Pons (tissue), 1 donor: ENCODE measurements at regions not wholly inside any gene's neighbourhood (a gene's known extent, or its start where the extent isn't known, plus 50 kb on each side); places are given as distances from the start of the nearest gene placed in this dataset.

Experiments used
- DNase-seq: peaks from one replicate; pipeline ENCODE4 v3.0.0-alpha.2; 2016; ENCODE audit warnings: low spot score

DNA sequence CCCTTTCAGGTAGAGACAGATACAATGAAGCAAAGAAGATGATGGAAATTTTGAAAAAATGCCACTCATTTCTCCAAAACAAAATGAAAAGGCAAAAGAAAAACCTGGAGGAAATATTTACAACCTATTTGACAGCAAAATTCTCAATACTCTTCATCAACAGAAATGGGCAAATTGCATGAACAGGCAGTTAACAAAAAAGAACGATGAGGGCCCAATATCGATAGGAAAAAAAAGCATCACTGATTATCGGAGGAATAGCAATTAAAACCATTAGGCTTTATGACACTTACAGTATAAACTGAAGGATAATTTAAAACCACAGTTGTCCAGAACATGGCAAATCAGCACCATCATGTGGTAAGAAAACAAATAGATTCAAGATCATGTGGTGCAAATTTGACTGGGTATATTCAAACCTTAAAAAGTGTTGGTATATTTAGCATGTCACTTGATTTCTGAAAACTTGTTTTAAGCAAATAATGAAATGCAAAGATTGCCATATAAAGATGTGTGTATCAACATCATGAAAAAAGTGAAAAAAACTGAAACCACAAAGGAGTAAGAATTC, 222.9 kb downstream of the BRD1 start:
- DNase-seq, result no peak

- DNase-seq, result no peak
These were observed 224.7 kb downstream of the BRD1 start for GRCh38 chr22:49603016-49603415.

DNA sequence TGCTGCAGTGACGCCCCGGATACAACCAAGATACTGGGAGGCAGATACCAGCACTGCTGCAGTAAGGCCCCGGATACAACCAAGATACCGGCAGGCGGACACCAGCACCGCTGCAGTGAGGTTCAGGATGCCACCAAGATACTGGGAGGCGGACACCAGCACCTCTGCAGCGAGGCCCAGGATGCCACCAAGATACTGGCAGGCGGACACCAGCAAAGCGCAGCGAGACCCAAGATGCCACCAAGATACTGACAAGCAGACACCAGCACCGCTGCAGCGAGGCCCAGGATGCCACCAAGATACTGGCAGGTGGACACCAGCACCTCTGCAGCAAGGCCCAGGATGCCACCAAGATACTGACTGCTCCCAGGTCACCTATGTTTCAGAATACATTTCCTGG, 225.2 kb downstream of the BRD1 start:
- DNase-seq, result no peak

DNA sequence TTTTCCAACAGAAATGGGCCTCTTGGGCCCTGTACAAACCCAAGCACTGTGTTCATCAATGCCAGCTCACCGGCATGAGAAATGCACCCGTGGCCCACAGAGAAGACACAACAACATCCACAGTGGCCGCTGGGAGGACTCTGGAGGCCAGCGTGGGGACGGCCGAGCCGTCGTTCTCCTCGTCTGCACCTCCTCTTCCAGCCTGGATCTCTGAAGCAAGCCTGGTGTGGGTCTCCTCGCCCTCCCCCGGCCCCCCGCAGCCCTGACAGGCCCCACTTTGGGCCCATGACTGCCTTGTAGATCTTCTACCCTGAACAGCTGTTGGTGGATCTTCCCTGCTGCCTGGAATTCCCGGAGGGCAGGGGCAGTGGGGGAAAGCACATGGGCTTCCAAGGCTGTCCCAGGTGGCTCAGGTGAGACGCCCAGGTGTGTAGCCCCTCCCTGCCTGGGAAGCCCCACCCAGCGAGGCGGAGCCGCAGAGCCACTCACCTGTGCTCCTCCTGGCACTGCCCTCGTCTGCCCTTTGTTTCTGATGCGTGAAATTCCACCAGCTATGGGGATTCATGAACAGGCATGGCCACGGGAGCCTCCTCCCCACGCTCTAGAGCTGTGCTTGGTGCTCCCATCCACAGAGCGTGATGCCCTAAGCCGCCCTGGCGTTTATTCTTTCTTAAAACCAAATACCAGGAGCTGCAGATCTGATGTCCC, 225.9 kb downstream of the BRD1 start:
- no peak for DNase-seq

GRCh38 chr22:49600891-49601431, 226.7 kb downstream of the BRD1 start:
- DNase-seq, result no peak

- no peak for DNase-seq
These were observed 227.2 kb downstream of the BRD1 start for GRCh38 chr22:49600468-49600867.

DNA sequence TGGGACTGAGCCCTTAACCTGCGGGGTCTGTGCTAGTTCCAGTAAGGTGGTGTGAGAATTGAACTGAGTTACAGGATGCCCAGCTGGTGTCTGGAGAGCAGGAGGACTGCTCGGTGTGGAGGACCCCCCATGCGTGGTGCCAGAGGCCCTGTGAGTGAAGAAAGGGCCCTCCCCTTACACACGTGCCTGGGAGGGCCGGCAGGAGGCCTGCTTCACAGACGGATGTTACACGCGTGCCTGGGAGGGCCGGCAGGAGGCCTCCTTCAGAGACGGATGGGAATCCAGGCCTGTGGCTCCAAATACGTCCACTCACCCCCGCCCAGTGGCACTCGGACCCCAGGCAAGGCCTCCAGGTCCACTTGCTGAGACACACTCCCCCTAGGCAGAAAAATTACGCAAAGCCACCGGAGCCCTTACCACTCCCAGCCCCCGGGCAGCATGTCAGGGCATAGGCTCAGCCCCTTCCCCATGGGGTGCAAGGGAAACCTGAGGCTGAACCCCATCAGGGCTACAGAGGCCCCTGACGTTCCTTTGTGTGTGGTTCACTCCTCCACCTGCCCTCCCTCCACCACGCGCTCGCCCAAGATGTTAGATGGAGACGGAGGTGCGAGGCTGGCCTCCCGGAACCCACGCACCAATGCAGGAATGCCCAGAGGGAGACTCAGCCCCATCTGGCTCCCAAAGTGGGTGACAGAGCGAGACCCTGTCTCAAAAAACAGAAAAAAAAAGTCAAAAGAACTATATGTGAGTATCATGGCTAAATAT, 227.8 kb downstream of the BRD1 start:
- DNase-seq, result no peak

DNA sequence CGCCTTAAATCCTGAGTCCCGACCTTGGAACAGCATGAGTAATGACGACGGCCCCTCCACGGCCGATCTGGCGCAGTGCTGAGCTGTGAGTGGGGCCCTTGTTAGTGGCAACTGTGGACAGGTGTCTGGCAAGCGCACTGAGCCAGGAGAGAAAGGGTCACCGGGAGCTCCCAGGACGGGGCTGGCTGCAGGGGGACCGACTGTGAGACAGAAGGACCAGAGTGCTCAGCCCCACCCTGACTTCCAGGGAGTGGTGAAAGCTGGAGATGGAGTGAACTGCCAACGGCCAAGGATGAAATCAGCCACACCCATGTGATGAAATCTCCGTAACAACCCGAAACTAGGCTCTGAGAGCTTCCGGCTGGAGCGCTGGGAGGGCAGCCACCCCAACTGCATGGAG, 228.6 kb downstream of the BRD1 start:
- no peak for DNase-seq

- no peak for DNase-seq
These were observed 229.3 kb downstream of the BRD1 start for GRCh38 chr22:49598338-49598737.

DNA sequence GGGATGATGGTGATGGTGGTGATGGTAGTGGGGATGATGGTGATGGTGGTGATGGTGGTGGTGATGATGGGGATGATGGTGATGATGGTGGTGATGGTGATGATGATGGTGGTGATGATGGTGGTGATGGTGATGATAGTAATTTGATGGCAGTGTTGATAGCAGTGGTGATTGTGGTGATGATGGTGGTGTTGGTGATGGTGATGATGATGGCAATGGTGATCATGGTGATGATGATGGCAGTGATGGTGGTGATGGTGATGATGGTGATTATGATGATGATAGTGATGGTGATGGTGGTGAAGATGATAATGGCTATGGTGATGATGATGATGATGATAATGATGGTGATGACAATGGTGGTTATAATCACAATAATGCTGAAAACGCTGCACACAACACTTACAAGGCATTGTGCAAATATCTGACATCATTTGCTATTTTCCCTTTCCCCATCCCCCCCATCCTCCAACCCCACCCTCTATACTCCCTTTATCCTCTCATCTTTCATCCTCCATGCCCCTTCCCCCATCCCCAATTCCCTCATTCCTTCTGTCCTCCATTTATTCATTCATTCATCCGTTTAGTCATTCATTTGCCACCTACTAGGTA, 230.1 kb downstream of the BRD1 start:
- no peak for DNase-seq

DNA sequence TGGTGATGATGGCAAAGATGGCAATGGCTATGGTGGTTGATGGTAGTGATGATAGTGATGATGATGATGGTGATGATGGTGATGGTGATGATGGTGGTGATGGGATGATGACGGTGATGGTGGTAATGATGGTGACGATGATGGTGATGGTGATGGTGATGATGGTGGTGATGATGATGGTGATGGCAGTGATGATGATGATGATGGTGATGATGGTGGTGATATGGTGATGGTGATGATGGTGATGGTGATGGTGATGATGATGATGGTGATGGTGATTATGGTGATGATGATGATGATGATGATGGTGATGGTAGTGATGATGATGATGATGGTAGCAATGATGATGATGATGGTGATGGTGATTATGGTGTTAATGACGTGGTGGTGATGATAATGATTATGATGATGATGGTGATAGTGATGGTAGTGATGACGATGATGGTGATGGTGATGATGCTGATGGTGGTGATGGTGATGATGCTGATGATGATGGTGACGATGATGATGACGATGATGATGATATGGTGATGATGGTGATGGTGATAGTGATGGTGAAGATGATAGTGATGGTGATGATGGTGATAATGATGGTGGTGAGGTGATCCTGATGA, 232.1 kb downstream of the BRD1 start:
- DNase-seq, result no peak

GRCh38 chr22:49594078-49594477, 233.6 kb downstream of the BRD1 start:
- no peak for DNase-seq

- no peak for DNase-seq
These were observed 234.2 kb downstream of the BRD1 start for GRCh38 chr22:49593509-49593908.

GRCh38 chr22:49592780-49593501, 234.7 kb downstream of the BRD1 start:
- no peak for DNase-seq

GRCh38 chr22:49590851-49591445, 236.7 kb downstream of the BRD1 start:
- DNase-seq, result no peak

GRCh38 chr22:49590381-49590780, 237.3 kb downstream of the BRD1 start:
- DNase-seq, result no peak

DNA sequence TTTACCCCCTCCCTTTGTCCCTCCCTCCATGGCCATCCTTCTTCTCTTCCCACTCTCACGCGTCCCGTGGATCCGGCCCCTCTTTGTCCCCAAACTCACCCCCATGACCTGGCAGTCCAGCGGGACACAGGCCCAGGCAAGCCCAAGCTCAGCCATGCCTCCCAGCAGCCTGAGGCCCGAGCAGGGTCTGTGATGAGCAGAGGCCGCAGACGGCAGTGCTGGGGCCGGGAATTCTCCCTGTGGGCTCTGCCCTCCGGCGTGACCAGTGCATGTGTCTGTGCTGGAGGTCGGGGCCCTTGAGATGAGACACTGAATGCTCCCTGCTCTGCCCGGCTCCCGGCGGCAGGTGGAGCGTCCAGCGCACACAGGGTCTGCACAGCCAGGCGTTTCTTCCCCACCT, 237.9 kb downstream of the BRD1 start:
- DNase-seq, result no peak

- DNase-seq, result no peak
These were observed 238.4 kb downstream of the BRD1 start for GRCh38 chr22:49589301-49589700.

DNA sequence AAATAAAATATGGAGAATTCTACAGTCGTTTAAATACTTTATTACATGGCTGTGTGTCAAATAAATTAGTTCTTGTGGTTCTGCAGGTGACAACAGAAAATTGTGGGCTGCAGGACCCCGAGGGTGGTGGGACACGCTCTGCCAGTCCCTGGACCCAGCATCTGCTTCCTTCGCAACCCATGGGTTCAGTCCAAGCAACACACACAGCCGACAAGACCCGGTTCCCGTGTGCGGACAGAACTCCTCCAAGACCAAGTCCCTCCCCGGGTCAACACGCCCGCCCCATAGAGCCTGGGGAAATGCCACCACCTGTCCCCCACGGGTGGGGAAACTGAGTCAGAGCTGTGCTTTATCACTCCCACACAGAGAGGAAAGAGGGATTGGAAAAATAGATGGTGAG, 238.9 kb downstream of the BRD1 start:
- no peak for DNase-seq

- no peak for DNase-seq
These were observed 239.7 kb downstream of the BRD1 start for GRCh38 chr22:49587987-49588386.

GRCh38 chr22:49587421-49587820, 240.3 kb downstream of the BRD1 start:
- DNase-seq, result no peak
